ENCODE measurements at regions not wholly inside any gene's neighbourhood (a gene's known extent, or its start where the extent isn't known, plus 50 kb on each side); places are given as distances from the start of the nearest gene placed in this dataset.

DNA sequence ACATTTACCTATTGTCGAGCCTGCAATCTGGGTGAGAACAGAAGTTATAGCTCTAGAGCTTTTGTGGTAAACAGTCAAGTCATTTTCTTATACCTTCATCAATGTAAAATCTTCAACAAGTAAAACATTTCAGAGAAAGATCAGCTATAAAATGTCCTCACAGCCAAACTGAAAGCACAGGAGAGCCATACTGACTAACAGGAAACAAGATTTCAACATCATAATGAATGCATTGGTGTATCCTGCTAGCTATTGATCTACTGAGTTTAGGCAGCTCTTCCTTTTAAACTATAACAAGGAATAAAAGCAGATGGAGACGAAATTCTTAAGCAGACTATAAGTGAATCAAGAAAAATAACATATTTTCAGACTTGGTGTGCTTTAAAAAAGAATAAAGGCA is 1522.9 kb upstream of the WWC1 start:
- no peak overlapping the region for H2AFZ ChIP-seq (ENCODE audit: insufficient read depth, low read depth, low read length, poor library complexity, severe bottlenecking)
- no peaks in the 10 kb centered on the region for H3K4me1 ChIP-seq (ENCODE audit: control insufficient read depth in 2 of 2, insufficient read depth in 2 of 2, low read length in 2 of 2)
- H3K27ac ChIP-seq (ENCODE audit: low read length in 2 of 2), result no peak overlapping the region
- DNase-seq (no peak), ATAC-seq (ENCODE audit: low read depth) (no peak)
- H3K4me1 Mint-ChIP-seq, result no peaks in the 10 kb centered on the region
- no peak overlapping the region for H3K4me3 ChIP-seq (ENCODE audit: control extremely low read depth in 1 of 5, extremely low read depth in 1 of 5, insufficient read depth in 1 of 5, low read depth in 2 of 5, low read length in 4 of 5)
- no peaks in the 10 kb centered on the region for H4K20me1 ChIP-seq (ENCODE audit: control insufficient read depth, insufficient read depth, low read length, poor library complexity, severe bottlenecking)
- H3K27ac Mint-ChIP-seq, result no peak overlapping the region
- H3K9ac ChIP-seq (ENCODE audit: low read length), result no peak overlapping the region
- no peaks in the 10 kb centered on the region for H3K36me3 ChIP-seq (replicated peaks in 1 of 2; ENCODE audit: control extremely low read depth in 1 of 2, control insufficient read depth in 1 of 2, extremely low read depth in 1 of 2, insufficient read depth in 2 of 2, low read length in 1 of 2)
- CTCF ChIA-PET, result interaction anchor here (0.7 kb wide), 1 partner anchor 9 kb away, joined by 3 read pairs; no protein-coding TSS in a partner anchor
- no peaks in the 10 kb centered on the region for H3K27me3 Mint-ChIP-seq
- POLR2A ChIA-PET, result no interaction called here
- H3K79me2 ChIP-seq (ENCODE audit: control insufficient read depth, insufficient read depth, low read length), result no peaks in the 10 kb centered on the region
- H3K4me3 Mint-ChIP-seq, result no peak overlapping the region
- no CpG with 5 or more reads among the region's 2 CpGs for WGBS (ENCODE audit: insufficient coverage)
- intact Hi-C loops (cut with micrococcal nuclease), result no loop called here
- TF ChIP-seq, protein P1, sequence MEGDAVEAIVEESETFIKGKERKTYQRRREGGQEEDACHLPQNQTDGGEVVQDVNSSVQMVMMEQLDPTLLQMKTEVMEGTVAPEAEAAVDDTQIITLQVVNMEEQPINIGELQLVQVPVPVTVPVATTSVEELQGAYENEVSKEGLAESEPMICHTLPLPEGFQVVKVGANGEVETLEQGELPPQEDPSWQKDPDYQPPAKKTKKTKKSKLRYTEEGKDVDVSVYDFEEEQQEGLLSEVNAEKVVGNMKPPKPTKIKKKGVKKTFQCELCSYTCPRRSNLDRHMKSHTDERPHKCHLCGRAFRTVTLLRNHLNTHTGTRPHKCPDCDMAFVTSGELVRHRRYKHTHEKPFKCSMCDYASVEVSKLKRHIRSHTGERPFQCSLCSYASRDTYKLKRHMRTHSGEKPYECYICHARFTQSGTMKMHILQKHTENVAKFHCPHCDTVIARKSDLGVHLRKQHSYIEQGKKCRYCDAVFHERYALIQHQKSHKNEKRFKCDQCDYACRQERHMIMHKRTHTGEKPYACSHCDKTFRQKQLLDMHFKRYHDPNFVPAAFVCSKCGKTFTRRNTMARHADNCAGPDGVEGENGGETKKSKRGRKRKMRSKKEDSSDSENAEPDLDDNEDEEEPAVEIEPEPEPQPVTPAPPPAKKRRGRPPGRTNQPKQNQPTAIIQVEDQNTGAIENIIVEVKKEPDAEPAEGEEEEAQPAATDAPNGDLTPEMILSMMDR (IDR thresholded peaks at IDR 0.05), result no peak
- no peak for TF ChIP-seq EZH2 (IDR thresholded peaks at IDR 0.05; ENCODE audit: borderline replicate concordance, insufficient read depth, low read depth, low read length, poor library complexity, severe bottlenecking)
- H3K27me3 ChIP-seq (replicated peaks in 1 of 4; ENCODE audit: control extremely low read depth in 1 of 4, control insufficient read depth in 3 of 4, insufficient read depth in 4 of 4, low read length in 3 of 4), result no peaks in the 10 kb centered on the region
- peaks cover 0 to 10% (median 0%) of the 10 kb centered on the region in 3 donors for H3K9me3 ChIP-seq (ENCODE audit: control extremely low read depth in 1 of 3, control insufficient read depth in 2 of 3, insufficient read depth in 1 of 3, low read length in 2 of 3)
- H3K9me3 Mint-ChIP-seq (ENCODE audit: insufficient read depth), result peaks cover 2% of the 10 kb centered on the region
- H3K4me2 ChIP-seq (replicated peaks; ENCODE audit: low read depth, low read length, poor library complexity, severe bottlenecking), result no peak overlapping the region

DNA sequence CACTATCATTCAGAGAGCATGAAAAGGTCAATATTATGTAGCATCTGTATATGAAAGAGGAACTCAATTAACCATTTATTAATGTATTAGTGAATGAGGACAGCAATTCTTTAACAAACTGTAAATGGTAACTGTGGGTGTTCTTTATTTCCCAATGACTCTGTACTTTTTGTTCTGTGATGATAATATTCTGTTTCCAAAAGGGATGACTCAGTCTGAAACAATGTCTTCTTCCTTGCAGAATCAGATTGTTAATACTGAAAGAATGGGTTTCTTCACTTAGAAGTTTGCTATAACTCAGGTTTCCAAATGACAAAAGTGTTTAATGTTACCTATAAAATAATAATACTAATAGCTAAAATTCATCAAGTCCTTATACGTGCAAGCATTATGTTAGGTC is 1518.7 kb upstream of the WWC1 start:
- no peak overlapping the region for H3K4me3 Mint-ChIP-seq
- no peak for TF ChIP-seq EZH2 (IDR thresholded peaks at IDR 0.05; ENCODE audit: borderline replicate concordance, insufficient read depth, low read depth, low read length, poor library complexity, severe bottlenecking)
- TF ChIP-seq, protein P1 (IDR thresholded peaks at IDR 0.05), result no peak
- no peak overlapping the region for H3K9ac ChIP-seq (ENCODE audit: low read length)
- ATAC-seq (ENCODE audit: low read depth) (no peak), DNase-seq (no peak)
- no peaks in the 10 kb centered on the region for H3K27me3 Mint-ChIP-seq
- H4K20me1 ChIP-seq (ENCODE audit: control insufficient read depth, insufficient read depth, low read length, poor library complexity, severe bottlenecking), result no peaks in the 10 kb centered on the region
- H3K27ac ChIP-seq (ENCODE audit: low read length in 2 of 2), result no peak overlapping the region
- H3K4me2 ChIP-seq (replicated peaks; ENCODE audit: low read depth, low read length, poor library complexity, severe bottlenecking), result no peak overlapping the region
- WGBS (ENCODE audit: insufficient coverage), result no CpG with 5 or more reads among the region's 1 CpG
- POLR2A ChIA-PET, result no interaction called here
- H3K4me1 ChIP-seq (ENCODE audit: control insufficient read depth in 2 of 2, insufficient read depth in 2 of 2, low read length in 2 of 2), result no peaks in the 10 kb centered on the region
- H3K79me2 ChIP-seq (ENCODE audit: control insufficient read depth, insufficient read depth, low read length), result no peaks in the 10 kb centered on the region
- no peaks in the 10 kb centered on the region for H3K27me3 ChIP-seq (replicated peaks in 1 of 4; ENCODE audit: control extremely low read depth in 1 of 4, control insufficient read depth in 3 of 4, insufficient read depth in 4 of 4, low read length in 3 of 4)
- H3K27ac Mint-ChIP-seq, result no peak overlapping the region
- H3K4me1 Mint-ChIP-seq, result no peaks in the 10 kb centered on the region
- peaks cover 0 to 8% (median 0%) of the 10 kb centered on the region in 3 donors for H3K9me3 ChIP-seq (ENCODE audit: control extremely low read depth in 1 of 3, control insufficient read depth in 2 of 3, insufficient read depth in 1 of 3, low read length in 2 of 3)
- intact Hi-C loops (cut with micrococcal nuclease), result no loop called here
- H3K4me3 ChIP-seq (ENCODE audit: control extremely low read depth in 1 of 5, extremely low read depth in 1 of 5, insufficient read depth in 1 of 5, low read depth in 2 of 5, low read length in 4 of 5), result no peak overlapping the region
- CTCF ChIA-PET, result no interaction called here
- H3K36me3 ChIP-seq (replicated peaks in 1 of 2; ENCODE audit: control extremely low read depth in 1 of 2, control insufficient read depth in 1 of 2, extremely low read depth in 1 of 2, insufficient read depth in 2 of 2, low read length in 1 of 2), result no peaks in the 10 kb centered on the region
- H2AFZ ChIP-seq (ENCODE audit: insufficient read depth, low read depth, low read length, poor library complexity, severe bottlenecking), result no peak overlapping the region
- H3K9me3 Mint-ChIP-seq (ENCODE audit: insufficient read depth), result peaks cover under 1% of the 10 kb centered on the region
